Upper lobe of right lung (tissue), 1 donor: ENCODE measurements at regions not wholly inside any gene's neighbourhood (a gene's known extent, or its start where the extent isn't known, plus 50 kb on each side); places are given as distances from the start of the nearest gene placed in this dataset.

Experiments used
- ATAC-seq: fragments of 200-7000 bp; cut with Tn5 transposase; one replicate; pipeline ENCODE4 v1.9.1; 2020; ENCODE audit warnings: mild to moderate bottlenecking, moderate library complexity
- DNase-seq: peaks from one replicate; pipeline ENCODE4 v3.0.0-alpha.2; 2020
- H3K27ac ChIP-seq: fragments of 200-600 bp; one replicate; pipeline ENCODE4 v1.8.0; 2022
- H3K27me3 ChIP-seq: fragments of 200-600 bp; one replicate; pipeline ENCODE4 v1.8.0; 2022; ENCODE audit warnings: mild to moderate bottlenecking
- H3K36me3 ChIP-seq: fragments of 200-600 bp; one replicate; pipeline ENCODE4 v1.8.0; 2022
- H3K4me1 ChIP-seq: fragments of 200-600 bp; one replicate; pipeline ENCODE4 v1.8.0; 2022
- H3K4me3 ChIP-seq: fragments of 200-600 bp; one replicate; pipeline ENCODE4 v1.8.0; 2022; ENCODE audit warnings: mild to moderate bottlenecking
- H3K9me3 ChIP-seq: fragments of 200-600 bp; one replicate; pipeline ENCODE4 v1.8.0; 2022
- intact Hi-C: fragments of 100-400 bp; cut with DNase I; formaldehyde crosslinking; loops from one replicate; pipeline ENCODE4 v1.11.0; 2022
- TF ChIP-seq, protein P1 (sequence below): fragments of 200-600 bp; IDR thresholded peaks from one replicate; pipeline ENCODE4 v1.8.0; 2022; ENCODE audit warnings: antibody characterized with exemption
- donor health status: DM: no; HTN: yes; CAD: no; lungs with severe emphysema.

DNA sequence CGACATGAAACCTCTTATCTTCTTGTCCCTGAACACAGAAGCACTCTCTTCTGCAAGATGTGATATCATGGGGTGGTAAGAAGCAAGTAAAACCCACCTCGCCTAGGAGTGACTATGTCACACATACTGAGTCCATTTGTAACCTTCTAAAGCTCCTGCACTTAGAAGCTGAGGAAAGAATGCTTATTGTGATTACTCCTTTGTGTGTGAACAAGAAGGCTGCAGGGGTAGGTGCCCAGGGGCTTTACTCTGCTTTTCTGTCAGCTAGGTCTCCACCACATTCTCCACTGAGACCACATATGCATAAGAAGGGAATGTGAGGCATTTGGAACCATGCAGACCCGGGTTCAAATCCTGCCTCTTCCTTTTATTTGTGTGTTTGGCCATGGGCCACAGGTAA, 144.3 kb downstream of the DMRTA2 start:
- DNase-seq (no peak), ATAC-seq (no peak)
- Histone ChIP-seq H3K4me1 (no peaks in the 10 kb centered on the region), H3K27ac (no peak overlapping the region), H3K27me3 (no peaks in the 10 kb centered on the region), H3K36me3 (no peaks in the 10 kb centered on the region), H3K9me3 (no peaks in the 10 kb centered on the region), H3K4me3 (no peak overlapping the region)
- TF ChIP-seq, protein P1, sequence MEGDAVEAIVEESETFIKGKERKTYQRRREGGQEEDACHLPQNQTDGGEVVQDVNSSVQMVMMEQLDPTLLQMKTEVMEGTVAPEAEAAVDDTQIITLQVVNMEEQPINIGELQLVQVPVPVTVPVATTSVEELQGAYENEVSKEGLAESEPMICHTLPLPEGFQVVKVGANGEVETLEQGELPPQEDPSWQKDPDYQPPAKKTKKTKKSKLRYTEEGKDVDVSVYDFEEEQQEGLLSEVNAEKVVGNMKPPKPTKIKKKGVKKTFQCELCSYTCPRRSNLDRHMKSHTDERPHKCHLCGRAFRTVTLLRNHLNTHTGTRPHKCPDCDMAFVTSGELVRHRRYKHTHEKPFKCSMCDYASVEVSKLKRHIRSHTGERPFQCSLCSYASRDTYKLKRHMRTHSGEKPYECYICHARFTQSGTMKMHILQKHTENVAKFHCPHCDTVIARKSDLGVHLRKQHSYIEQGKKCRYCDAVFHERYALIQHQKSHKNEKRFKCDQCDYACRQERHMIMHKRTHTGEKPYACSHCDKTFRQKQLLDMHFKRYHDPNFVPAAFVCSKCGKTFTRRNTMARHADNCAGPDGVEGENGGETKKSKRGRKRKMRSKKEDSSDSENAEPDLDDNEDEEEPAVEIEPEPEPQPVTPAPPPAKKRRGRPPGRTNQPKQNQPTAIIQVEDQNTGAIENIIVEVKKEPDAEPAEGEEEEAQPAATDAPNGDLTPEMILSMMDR: no peak
- intact Hi-C loops: no loop called here

DNA sequence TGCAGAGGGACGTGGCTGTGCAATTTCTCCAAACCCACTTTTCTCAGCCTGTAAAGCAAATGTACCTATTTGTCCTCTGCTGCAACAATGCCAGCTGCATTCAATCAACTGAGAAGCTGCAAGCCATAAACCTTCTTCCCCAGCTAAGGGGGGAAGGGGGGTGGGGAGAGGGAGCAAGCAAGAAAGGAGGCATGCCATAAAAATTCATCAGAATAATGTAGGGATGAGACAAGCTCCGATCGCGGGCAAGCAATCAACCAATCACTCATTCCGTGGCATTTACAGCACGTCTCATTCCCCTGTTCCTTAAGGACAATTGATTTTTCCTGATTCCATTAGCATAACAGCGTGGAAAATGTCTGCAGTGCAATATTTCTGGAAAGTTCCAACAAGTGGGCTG, 144.8 kb downstream of the DMRTA2 start:
- intact Hi-C loops: no loop called here
- ATAC-seq: no peak
- DNase-seq: no peak

DNA sequence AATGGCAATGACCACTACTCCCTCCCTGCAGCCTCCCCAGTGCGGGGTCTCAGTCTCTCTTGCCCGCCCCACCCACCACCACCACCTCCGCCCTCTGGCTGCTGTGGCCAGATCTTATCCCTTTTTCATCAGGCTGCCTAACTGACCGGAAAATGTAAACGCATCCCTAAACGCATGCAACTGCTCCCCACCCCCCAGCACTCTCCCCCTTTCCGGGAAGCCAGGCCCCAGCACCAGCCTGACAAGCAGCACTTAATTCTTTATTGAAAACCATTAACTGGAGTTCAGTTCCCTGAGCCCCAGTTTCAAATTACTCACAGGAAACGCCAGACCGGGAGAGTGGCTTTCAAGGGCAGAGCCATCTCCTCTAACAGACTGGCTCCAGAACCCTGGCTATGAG, 147.7 kb downstream of the DMRTA2 start:
- DNase-seq: no peak
- TF ChIP-seq, protein P1: no peak
- no peaks in the 10 kb centered on the region for H3K9me3 ChIP-seq
- no peaks in the 10 kb centered on the region for H3K27me3 ChIP-seq
- no peaks in the 10 kb centered on the region for H3K36me3 ChIP-seq
- H3K27ac ChIP-seq: no peak overlapping the region
- no peaks in the 10 kb centered on the region for H3K4me1 ChIP-seq
- intact Hi-C loops: no loop called here
- no peak overlapping the region for H3K4me3 ChIP-seq
- ATAC-seq: no peak

More for the DNA sequence above, 144.8 kb downstream of the DMRTA2 start:
- Histone ChIP-seq H3K4me3 (no peak overlapping the region), H3K27me3 (no peaks in the 10 kb centered on the region), H3K36me3 (no peaks in the 10 kb centered on the region), H3K27ac (no peak overlapping the region), H3K4me1 (no peaks in the 10 kb centered on the region), H3K9me3 (no peaks in the 10 kb centered on the region)
- TF ChIP-seq, protein P1: no peak

DNA sequence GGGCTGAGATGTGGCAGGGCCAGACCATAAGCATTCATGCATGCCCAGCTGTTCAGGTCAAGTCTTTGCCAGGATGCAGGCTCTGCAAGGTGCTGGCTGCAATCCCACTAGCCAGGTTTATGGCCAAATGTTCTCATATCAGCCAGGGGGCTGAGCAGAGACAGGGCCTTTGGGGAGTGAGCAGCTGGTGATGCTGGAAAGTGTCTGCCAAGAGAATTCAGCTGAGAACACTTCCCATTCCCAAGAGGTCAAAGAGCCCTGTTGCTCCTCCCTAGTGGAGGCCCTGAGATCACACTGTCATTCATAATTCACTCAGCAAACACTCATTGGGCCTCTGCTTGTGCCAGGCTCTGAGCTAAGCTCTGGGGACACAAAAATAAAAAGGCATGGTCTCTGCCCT, 150.3 kb downstream of the DMRTA2 start:
- intact Hi-C loops: no loop called here
- H3K4me3 ChIP-seq: no peak overlapping the region
- H3K36me3 ChIP-seq: no peaks in the 10 kb centered on the region
- ATAC-seq: peak; percentile 58
- no peaks in the 10 kb centered on the region for H3K4me1 ChIP-seq
- H3K27ac ChIP-seq: no peak overlapping the region
- DNase-seq: no peak
- TF ChIP-seq, protein P1: no peak
- H3K9me3 ChIP-seq: no peaks in the 10 kb centered on the region
- no peaks in the 10 kb centered on the region for H3K27me3 ChIP-seq

DNA sequence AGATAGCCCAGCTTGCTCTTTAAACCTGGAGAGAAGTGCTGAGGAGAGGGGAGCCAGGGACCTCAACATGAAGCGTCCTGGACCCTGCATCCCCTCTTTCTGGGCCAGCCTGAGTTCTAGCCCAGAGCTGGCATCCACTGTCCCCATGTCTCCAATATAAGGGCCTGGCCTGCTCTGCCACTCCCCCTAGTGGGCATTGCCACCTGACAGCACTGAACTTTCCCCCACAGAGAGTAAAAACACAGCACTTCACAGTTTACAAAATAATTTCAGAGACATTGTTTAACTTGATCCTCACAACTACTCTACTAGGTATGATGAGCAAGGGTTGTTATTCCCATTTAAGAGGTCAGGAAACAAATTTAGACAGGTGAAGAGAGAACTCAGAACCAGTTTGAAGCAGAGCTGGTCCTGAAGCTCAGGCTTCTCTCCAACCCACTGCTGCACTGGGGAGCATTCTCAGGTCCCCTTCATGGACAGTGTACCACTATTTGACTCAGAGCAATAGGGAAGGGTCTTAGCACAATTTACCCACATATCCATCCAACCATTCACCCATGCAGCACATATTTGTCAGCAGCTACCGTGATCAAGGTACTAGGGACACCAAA, 151.2 kb downstream of the DMRTA2 start:
- H3K4me3 ChIP-seq: no peak overlapping the region
- peak; percentile 83 for ATAC-seq
- intact Hi-C loops: no loop called here
- no peaks in the 10 kb centered on the region for H3K9me3 ChIP-seq
- H3K27me3 ChIP-seq: no peaks in the 10 kb centered on the region
- H3K4me1 ChIP-seq: no peaks in the 10 kb centered on the region
- H3K27ac ChIP-seq: no peak overlapping the region
- no peaks in the 10 kb centered on the region for H3K36me3 ChIP-seq
- TF ChIP-seq, protein P1: peak; percentile 54
- peak; percentile 68 for DNase-seq

DNA sequence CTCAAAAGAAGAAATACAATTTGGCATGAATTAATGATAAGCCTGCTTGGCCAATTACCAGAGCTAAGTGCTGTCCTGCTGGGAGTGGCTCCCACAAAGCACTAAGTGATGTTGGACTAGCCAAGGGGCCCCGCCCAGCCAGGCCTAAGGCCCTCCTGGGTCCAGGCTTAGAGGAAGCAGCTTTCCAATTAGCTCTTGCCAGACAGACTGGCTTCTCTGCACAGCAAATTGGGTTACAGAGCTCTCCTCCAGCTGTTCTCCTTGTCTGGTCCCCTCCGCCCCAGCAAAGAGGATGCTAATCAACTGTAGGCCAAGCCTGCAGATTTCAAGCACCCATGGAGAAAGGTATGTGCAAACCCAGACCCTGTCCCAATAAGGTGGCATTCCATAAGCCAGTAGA, 151.9 kb downstream of the DMRTA2 start:
- Histone ChIP-seq H3K9me3 (no peaks in the 10 kb centered on the region), H3K27me3 (no peaks in the 10 kb centered on the region), H3K27ac (no peak overlapping the region), H3K4me1 (no peaks in the 10 kb centered on the region), H3K4me3 (no peak overlapping the region), H3K36me3 (no peaks in the 10 kb centered on the region)
- TF ChIP-seq, protein P1: no peak
- DNase-seq: no peak
- intact Hi-C loops: no loop called here
- ATAC-seq: no peak
